Fibroblast of peridontal ligament (primary cell): ENCODE measurements at regions not wholly inside any gene's neighbourhood (a gene's known extent, or its start where the extent isn't known, plus 50 kb on each side); places are given as distances from the start of the nearest gene placed in this dataset.

Source experiments
- DNase-seq: peaks from one replicate; pipeline ENCODE4 v3.0.0-alpha.2; 2010; ENCODE audit errors: extremely low read depth

- no peak for DNase-seq
Observed at GRCh38 chr14:61625165-61625564, 70.1 kb upstream of the HIF1A start.

GRCh38 chr14:61627612-61628011 lies 67.7 kb upstream of the HIF1A start:
- no peak for DNase-seq

GRCh38 chr14:61628016-61628725 lies 67.1 kb upstream of the HIF1A start:
- DNase-seq = no peak

- DNase-seq = no peak
Observed at GRCh38 chr14:61630399-61631044, 64.8 kb upstream of the HIF1A start.

- no peak for DNase-seq
Observed at GRCh38 chr14:61631045-61631687, 64.1 kb upstream of the HIF1A start.

GRCh38 chr14:61632401-61632800 lies 62.9 kb upstream of the HIF1A start:
- no peak for DNase-seq

- no peak for DNase-seq
Observed at GRCh38 chr14:61632807-61633206, 62.5 kb upstream of the HIF1A start.

- no peak for DNase-seq
Observed at GRCh38 chr14:61636291-61636690, 59.0 kb upstream of the HIF1A start.

- DNase-seq = no peak
Observed at GRCh38 chr14:61636779-61637178, 58.5 kb upstream of the HIF1A start.

- DNase-seq = no peak
Observed at GRCh38 chr14:61638595-61639387, 56.5 kb upstream of the HIF1A start.

GRCh38 chr14:61640158-61641136 lies 54.9 kb upstream of the HIF1A start:
- no peak for DNase-seq

- peak; percentile 88 for DNase-seq
Observed at GRCh38 chr14:61641914-61642613, 53.2 kb upstream of the HIF1A start.

GRCh38 chr14:61642614-61642982 lies 52.7 kb upstream of the HIF1A start:
- DNase-seq = no peak

GRCh38 chr14:61643555-61643954 lies 51.8 kb upstream of the HIF1A start:
- DNase-seq = peak; percentile 84

GRCh38 chr14:61644175-61644574 lies 51.1 kb upstream of the HIF1A start:
- no peak for DNase-seq

- no peak for DNase-seq
Observed at GRCh38 chr14:61644834-61645233, 50.5 kb upstream of the HIF1A start.

- DNase-seq = no peak
Observed at GRCh38 chr14:61645247-61645646, 50.1 kb upstream of the HIF1A start.
